ENCODE measurements at regions not wholly inside any gene's neighbourhood (a gene's known extent, or its start where the extent isn't known, plus 50 kb on each side); places are given as distances from the start of the nearest gene placed in this dataset.

- Histone ChIP-seq H3K27me3 (replicated peaks in 1 of 4; ENCODE audit: control extremely low read depth in 1 of 4, control insufficient read depth in 3 of 4, insufficient read depth in 4 of 4, low read length in 3 of 4) (no peaks in the 10 kb centered on the region), H3K9me3 (ENCODE audit: control extremely low read depth in 1 of 3, control insufficient read depth in 2 of 3, insufficient read depth in 1 of 3, low read length in 2 of 3) (no peaks in the 10 kb centered on the region), H3K79me2 (ENCODE audit: control insufficient read depth, insufficient read depth, low read length) (no peaks in the 10 kb centered on the region), H3K9ac (ENCODE audit: low read length) (no peak overlapping the region), H3K36me3 (replicated peaks in 1 of 2; ENCODE audit: control extremely low read depth in 1 of 2, control insufficient read depth in 1 of 2, extremely low read depth in 1 of 2, insufficient read depth in 2 of 2, low read length in 1 of 2) (no peaks in the 10 kb centered on the region), H3K4me1 (ENCODE audit: control insufficient read depth in 2 of 2, insufficient read depth in 2 of 2, low read length in 2 of 2) (no peaks in the 10 kb centered on the region), H2AFZ (ENCODE audit: insufficient read depth, low read depth, low read length, poor library complexity, severe bottlenecking) (no peak overlapping the region), H4K20me1 (ENCODE audit: control insufficient read depth, insufficient read depth, low read length, poor library complexity, severe bottlenecking) (no peaks in the 10 kb centered on the region), H3K4me3 (ENCODE audit: control extremely low read depth in 1 of 5, extremely low read depth in 1 of 5, insufficient read depth in 1 of 5, low read depth in 2 of 5, low read length in 4 of 5) (no peak overlapping the region), H3K27ac (ENCODE audit: low read length in 2 of 2) (no peak overlapping the region), H3K4me2 (replicated peaks; ENCODE audit: low read depth, low read length, poor library complexity, severe bottlenecking) (no peak overlapping the region)
- intact Hi-C loops (cut with micrococcal nuclease): no loop called here
- TF ChIP-seq, protein P1, sequence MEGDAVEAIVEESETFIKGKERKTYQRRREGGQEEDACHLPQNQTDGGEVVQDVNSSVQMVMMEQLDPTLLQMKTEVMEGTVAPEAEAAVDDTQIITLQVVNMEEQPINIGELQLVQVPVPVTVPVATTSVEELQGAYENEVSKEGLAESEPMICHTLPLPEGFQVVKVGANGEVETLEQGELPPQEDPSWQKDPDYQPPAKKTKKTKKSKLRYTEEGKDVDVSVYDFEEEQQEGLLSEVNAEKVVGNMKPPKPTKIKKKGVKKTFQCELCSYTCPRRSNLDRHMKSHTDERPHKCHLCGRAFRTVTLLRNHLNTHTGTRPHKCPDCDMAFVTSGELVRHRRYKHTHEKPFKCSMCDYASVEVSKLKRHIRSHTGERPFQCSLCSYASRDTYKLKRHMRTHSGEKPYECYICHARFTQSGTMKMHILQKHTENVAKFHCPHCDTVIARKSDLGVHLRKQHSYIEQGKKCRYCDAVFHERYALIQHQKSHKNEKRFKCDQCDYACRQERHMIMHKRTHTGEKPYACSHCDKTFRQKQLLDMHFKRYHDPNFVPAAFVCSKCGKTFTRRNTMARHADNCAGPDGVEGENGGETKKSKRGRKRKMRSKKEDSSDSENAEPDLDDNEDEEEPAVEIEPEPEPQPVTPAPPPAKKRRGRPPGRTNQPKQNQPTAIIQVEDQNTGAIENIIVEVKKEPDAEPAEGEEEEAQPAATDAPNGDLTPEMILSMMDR (IDR thresholded peaks at IDR 0.05): no peak
- TF ChIP-seq EZH2 (IDR thresholded peaks at IDR 0.05; ENCODE audit: borderline replicate concordance, insufficient read depth, low read depth, low read length, poor library complexity, severe bottlenecking): no peak
- ChIA-PET POLR2A (no interaction called here), CTCF (no interaction called here)
- DNase-seq (no peak), ATAC-seq (ENCODE audit: low read depth) (no peak)
- no peaks in the 10 kb centered on the region for H3K4me1 Mint-ChIP-seq
- no peak overlapping the region for H3K4me3 Mint-ChIP-seq
- H3K9me3 Mint-ChIP-seq (ENCODE audit: insufficient read depth): no peaks in the 10 kb centered on the region
- H3K27ac Mint-ChIP-seq: no peak overlapping the region
- H3K27me3 Mint-ChIP-seq: no peaks in the 10 kb centered on the region
These were observed 300.3 kb downstream of the CYRIA start for GRCh38 chr2:16365366-16365765.

DNA sequence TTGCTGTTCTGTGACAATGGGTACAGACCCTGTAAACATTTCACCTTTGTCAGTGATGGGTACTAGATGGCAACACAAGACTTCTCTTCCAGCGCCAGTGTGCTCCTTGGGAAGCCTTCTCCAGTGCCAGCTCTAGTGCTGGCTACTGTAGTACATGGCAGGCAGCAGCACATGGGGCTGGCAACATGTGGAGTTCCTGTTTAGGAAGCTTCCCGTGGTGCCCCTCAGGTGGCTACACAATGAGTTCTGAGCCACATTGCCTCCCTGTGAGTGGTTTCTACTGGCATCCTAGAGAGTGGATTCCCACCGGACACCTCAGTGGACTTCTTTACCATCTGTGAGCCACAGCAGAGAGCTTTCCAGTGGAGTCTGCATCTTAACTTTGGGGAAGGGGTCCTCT lies 302.1 kb downstream of the CYRIA start:
- no peak overlapping the region for H3K9ac ChIP-seq (ENCODE audit: low read length)
- no peaks in the 10 kb centered on the region for H3K9me3 ChIP-seq (ENCODE audit: control extremely low read depth in 1 of 3, control insufficient read depth in 2 of 3, insufficient read depth in 1 of 3, low read length in 2 of 3)
- no peaks in the 10 kb centered on the region for H3K27me3 ChIP-seq (replicated peaks in 1 of 4; ENCODE audit: control extremely low read depth in 1 of 4, control insufficient read depth in 3 of 4, insufficient read depth in 4 of 4, low read length in 3 of 4)
- ChIA-PET CTCF (no interaction called here), POLR2A (no interaction called here)
- H3K9me3 Mint-ChIP-seq (ENCODE audit: insufficient read depth): no peaks in the 10 kb centered on the region
- H3K79me2 ChIP-seq (ENCODE audit: control insufficient read depth, insufficient read depth, low read length): no peaks in the 10 kb centered on the region
- H3K4me3 ChIP-seq (ENCODE audit: control extremely low read depth in 1 of 5, extremely low read depth in 1 of 5, insufficient read depth in 1 of 5, low read depth in 2 of 5, low read length in 4 of 5): no peak overlapping the region
- H3K27me3 Mint-ChIP-seq: no peaks in the 10 kb centered on the region
- no peak overlapping the region for H3K4me2 ChIP-seq (replicated peaks; ENCODE audit: low read depth, low read length, poor library complexity, severe bottlenecking)
- DNase-seq (no peak), ATAC-seq (ENCODE audit: low read depth) (no peak)
- no peaks in the 10 kb centered on the region for H3K4me1 Mint-ChIP-seq
- H4K20me1 ChIP-seq (ENCODE audit: control insufficient read depth, insufficient read depth, low read length, poor library complexity, severe bottlenecking): no peaks in the 10 kb centered on the region
- no peak overlapping the region for H2AFZ ChIP-seq (ENCODE audit: insufficient read depth, low read depth, low read length, poor library complexity, severe bottlenecking)
- intact Hi-C loops (cut with micrococcal nuclease): no loop called here
- H3K4me1 ChIP-seq (ENCODE audit: control insufficient read depth in 2 of 2, insufficient read depth in 2 of 2, low read length in 2 of 2): no peaks in the 10 kb centered on the region
- TF ChIP-seq, protein P1 (IDR thresholded peaks at IDR 0.05): no peak
- TF ChIP-seq EZH2 (IDR thresholded peaks at IDR 0.05; ENCODE audit: borderline replicate concordance, insufficient read depth, low read depth, low read length, poor library complexity, severe bottlenecking): no peak
- H3K27ac ChIP-seq (ENCODE audit: low read length in 2 of 2): no peak overlapping the region
- no peak overlapping the region for H3K27ac Mint-ChIP-seq
- 76% methylated on average over 2 of the region's 3 CpGs for WGBS (ENCODE audit: insufficient coverage)
- no peaks in the 10 kb centered on the region for H3K36me3 ChIP-seq (replicated peaks in 1 of 2; ENCODE audit: control extremely low read depth in 1 of 2, control insufficient read depth in 1 of 2, extremely low read depth in 1 of 2, insufficient read depth in 2 of 2, low read length in 1 of 2)
- H3K4me3 Mint-ChIP-seq: no peak overlapping the region

Data from B cell (primary cell).